SU-DHL-6 (cell line): ENCODE measurements at regions not wholly inside any gene's neighbourhood (a gene's known extent, or its start where the extent isn't known, plus 50 kb on each side); places are given as distances from the start of the nearest gene placed in this dataset.

Experiments
- EZH2phosphoT487 ChIP-seq: fragments of 200-600 bp; sonication (generic), shearing (Covaris generic); conservative IDR thresholded peaks from 2 replicates; pipeline ENCODE4 v1.6.1; 2018; ENCODE audit warnings: mild to moderate bottlenecking, antibody characterized with exemption, low read length, moderate library complexity, mixed read lengths
- TF ChIP-seq, protein P1 (sequence below): fragments of 200-600 bp; sonication (generic); IDR thresholded peaks from one replicate; pipeline ENCODE4 v1.5.1; 2017; ENCODE audit warnings: antibody characterized with exemption, mild to moderate bottlenecking, low read length, moderate library complexity; ENCODE audit not compliant: insufficient read depth, poor library complexity, severe bottlenecking

DNA sequence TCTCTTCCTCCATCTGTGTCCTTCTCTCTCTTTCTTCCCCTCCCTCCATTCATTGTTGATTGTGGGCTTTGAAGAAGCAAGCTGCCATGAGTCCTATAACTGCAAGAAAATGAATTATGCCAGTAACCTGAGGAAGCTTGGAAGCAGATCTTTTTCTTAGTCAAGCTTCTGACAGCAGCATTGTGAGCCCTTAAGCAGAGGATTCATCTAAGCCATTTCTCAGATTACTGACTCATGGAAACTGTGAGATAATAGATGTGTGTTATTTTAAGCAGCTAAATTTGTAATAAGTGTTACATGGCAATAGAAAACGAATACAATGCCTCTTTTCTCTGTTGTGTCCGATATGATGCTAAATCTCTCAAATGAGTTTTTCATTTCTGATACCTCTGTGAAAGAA lies 1109.7 kb downstream of the CDH11 start:
- TF ChIP-seq, protein P1, sequence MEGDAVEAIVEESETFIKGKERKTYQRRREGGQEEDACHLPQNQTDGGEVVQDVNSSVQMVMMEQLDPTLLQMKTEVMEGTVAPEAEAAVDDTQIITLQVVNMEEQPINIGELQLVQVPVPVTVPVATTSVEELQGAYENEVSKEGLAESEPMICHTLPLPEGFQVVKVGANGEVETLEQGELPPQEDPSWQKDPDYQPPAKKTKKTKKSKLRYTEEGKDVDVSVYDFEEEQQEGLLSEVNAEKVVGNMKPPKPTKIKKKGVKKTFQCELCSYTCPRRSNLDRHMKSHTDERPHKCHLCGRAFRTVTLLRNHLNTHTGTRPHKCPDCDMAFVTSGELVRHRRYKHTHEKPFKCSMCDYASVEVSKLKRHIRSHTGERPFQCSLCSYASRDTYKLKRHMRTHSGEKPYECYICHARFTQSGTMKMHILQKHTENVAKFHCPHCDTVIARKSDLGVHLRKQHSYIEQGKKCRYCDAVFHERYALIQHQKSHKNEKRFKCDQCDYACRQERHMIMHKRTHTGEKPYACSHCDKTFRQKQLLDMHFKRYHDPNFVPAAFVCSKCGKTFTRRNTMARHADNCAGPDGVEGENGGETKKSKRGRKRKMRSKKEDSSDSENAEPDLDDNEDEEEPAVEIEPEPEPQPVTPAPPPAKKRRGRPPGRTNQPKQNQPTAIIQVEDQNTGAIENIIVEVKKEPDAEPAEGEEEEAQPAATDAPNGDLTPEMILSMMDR, result no peak
- TF ChIP-seq EZH2phosphoT487, result no peak
